Karpas-422 (cell line): ENCODE measurements at regions not wholly inside any gene's neighbourhood (a gene's known extent, or its start where the extent isn't known, plus 50 kb on each side); places are given as distances from the start of the nearest gene placed in this dataset.

Source experiments
- DNase-seq: peaks from one replicate; pipeline ENCODE4 v3.0.0-alpha.2; 2015
- H2AFZ ChIP-seq: fragments of 200-600 bp; sonication (generic); 2 replicates; pipeline ENCODE4 v1.6.1; 2014; ENCODE audit warnings: antibody characterized with exemption, low read length, mixed read lengths
- H3K27ac ChIP-seq: fragments of 200-600 bp; sonication (generic); 2 replicates; pipeline ENCODE4 v1.5.1; 2014; ENCODE audit warnings: mild to moderate bottlenecking, low read length, moderate library complexity
- H3K27me3 ChIP-seq: fragments of 200-600 bp; sonication (generic); 2 replicates; pipeline ENCODE4 v1.6.1; 2014; ENCODE audit warnings: low read length, mixed read lengths
- H3K36me3 ChIP-seq: fragments of 200-600 bp; sonication (generic); 2 replicates; pipeline ENCODE4 v1.6.1; 2014; ENCODE audit warnings: low read length, mixed read lengths; ENCODE audit not compliant: insufficient read depth
- H3K4me1 ChIP-seq: fragments of 200-600 bp; sonication (generic); 2 replicates; pipeline ENCODE4 v1.6.1; 2014; ENCODE audit warnings: mild to moderate bottlenecking, low read length, mixed read lengths
- H3K4me2 ChIP-seq: fragments of 200-600 bp; sonication (generic); 2 replicates; pipeline ENCODE4 v1.6.1; 2014; ENCODE audit warnings: low read length, low read depth, mild to moderate bottlenecking; ENCODE audit not compliant: poor library complexity, severe bottlenecking
- H3K4me3 ChIP-seq: fragments of 200-600 bp; sonication (generic); 2 replicates; pipeline ENCODE4 v1.5.1; 2014; ENCODE audit warnings: mild to moderate bottlenecking, antibody characterized with exemption, low read length, mixed read lengths
- H3K79me2 ChIP-seq: fragments of 200-600 bp; sonication (generic); 2 replicates; pipeline ENCODE4 v1.6.1; 2014; ENCODE audit warnings: mild to moderate bottlenecking, low read length, mixed read lengths
- H3K9ac ChIP-seq: fragments of 200-600 bp; sonication (generic); 2 replicates; pipeline ENCODE4 v1.6.0; 2014; ENCODE audit warnings: low read length
- H3K9me2 ChIP-seq: fragments of 200-600 bp; sonication (generic), shearing (Covaris generic); replicated peaks from 2 replicates; pipeline ENCODE4 v1.6.0; 2014; ENCODE audit warnings: mild to moderate bottlenecking, low read length, moderate library complexity; ENCODE audit not compliant: insufficient read depth
- H3K9me3 ChIP-seq: fragments of 300-700, 200-600 bp; sonication (generic); 2 replicates; pipeline ENCODE4 v1.6.1; 2014; ENCODE audit warnings: low read length, mixed read lengths
- H4K20me1 ChIP-seq: fragments of 200-600 bp; sonication (generic); 2 replicates; pipeline ENCODE4 v1.6.1; 2014; ENCODE audit warnings: mild to moderate bottlenecking, antibody characterized with exemption, low read length, low read depth; ENCODE audit not compliant: insufficient read depth

DNA sequence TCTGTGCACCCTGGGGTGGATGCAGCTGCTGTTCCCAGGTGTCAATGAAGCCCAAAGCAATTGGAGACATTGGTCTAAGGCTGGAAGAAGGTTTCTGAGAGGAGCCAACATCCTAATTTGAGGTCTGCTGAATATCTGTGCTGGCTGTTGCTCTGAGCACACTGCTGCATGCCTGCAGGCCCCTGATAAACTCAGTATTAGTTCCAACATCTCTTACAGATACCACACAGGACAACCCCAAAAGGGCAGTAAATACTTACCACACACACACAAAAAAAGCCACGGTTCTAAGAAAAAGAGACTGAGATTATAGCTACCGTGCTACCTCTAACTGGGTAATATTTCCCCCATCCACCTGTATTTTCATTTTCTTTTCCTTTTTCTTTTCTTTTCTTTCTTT lies 164.3 kb upstream of the SOX4 start:
- no peaks in the 10 kb centered on the region for H3K4me1 ChIP-seq
- no peak for DNase-seq
- no peak overlapping the region for H3K4me3 ChIP-seq
- no peaks in the 10 kb centered on the region for H3K27me3 ChIP-seq
- H4K20me1 ChIP-seq = no peaks in the 10 kb centered on the region
- H3K4me2 ChIP-seq = no peak overlapping the region
- H3K9ac ChIP-seq = no peak overlapping the region
- H3K27ac ChIP-seq = no peak overlapping the region
- no peak overlapping the region for H2AFZ ChIP-seq
- H3K9me3 ChIP-seq = no peaks in the 10 kb centered on the region
- no peaks in the 10 kb centered on the region for H3K36me3 ChIP-seq
- H3K9me2 ChIP-seq = no peaks in the 10 kb centered on the region
- H3K79me2 ChIP-seq = no peaks in the 10 kb centered on the region

DNA sequence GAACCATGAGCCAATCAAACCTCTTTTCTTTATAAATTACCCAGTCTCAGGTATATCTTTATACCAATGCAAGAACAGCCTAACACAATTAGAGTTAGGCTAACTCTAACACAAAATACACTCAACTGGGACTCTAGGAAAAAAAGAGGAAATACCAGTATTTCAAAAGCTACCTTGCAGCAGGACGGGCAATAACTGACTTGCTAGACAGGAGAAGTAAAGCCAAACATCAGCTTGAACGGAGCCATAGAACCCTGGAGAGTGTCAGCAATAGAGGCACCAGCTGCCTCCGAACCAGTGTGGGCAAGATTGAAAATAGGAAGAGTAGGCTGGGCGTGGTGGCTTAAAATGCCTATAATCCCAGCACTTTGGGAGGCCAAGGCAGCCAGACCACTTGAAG lies 162.0 kb upstream of the SOX4 start:
- no peaks in the 10 kb centered on the region for H3K27me3 ChIP-seq
- no peaks in the 10 kb centered on the region for H3K9me2 ChIP-seq
- no peak overlapping the region for H3K4me3 ChIP-seq
- H3K9me3 ChIP-seq = no peaks in the 10 kb centered on the region
- no peaks in the 10 kb centered on the region for H3K79me2 ChIP-seq
- no peak overlapping the region for H2AFZ ChIP-seq
- H4K20me1 ChIP-seq = no peaks in the 10 kb centered on the region
- no peaks in the 10 kb centered on the region for H3K4me1 ChIP-seq
- no peaks in the 10 kb centered on the region for H3K36me3 ChIP-seq
- no peak overlapping the region for H3K9ac ChIP-seq
- no peak for DNase-seq
- H3K4me2 ChIP-seq = no peak overlapping the region
- no peak overlapping the region for H3K27ac ChIP-seq

DNA sequence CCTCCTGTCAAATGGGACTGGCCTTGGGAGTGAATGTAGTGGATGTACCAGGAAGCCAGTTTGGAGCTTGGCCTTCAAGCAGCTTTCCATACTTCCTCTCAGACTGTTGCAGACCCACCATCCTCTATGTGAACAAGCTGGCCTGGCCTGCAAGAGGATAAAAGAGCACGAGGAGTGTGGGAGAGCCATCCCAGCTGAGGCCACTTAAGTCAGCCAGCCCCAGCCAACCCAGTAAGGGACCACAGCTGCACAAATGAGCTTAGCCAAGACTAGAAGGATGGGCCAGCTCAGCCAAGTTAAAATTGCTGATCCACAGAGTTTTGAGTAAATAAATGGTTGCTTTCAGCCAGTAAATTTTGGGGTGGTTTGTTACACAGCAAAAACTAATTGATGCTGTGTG lies 156.9 kb upstream of the SOX4 start:
- no peak overlapping the region for H3K4me3 ChIP-seq
- H3K9ac ChIP-seq = no peak overlapping the region
- no peaks in the 10 kb centered on the region for H3K27me3 ChIP-seq
- no peak overlapping the region for H3K4me2 ChIP-seq
- H3K4me1 ChIP-seq = peaks cover 13% of the 10 kb centered on the region
- no peaks in the 10 kb centered on the region for H3K9me2 ChIP-seq
- no peaks in the 10 kb centered on the region for H4K20me1 ChIP-seq
- H3K27ac ChIP-seq = no peak overlapping the region
- H3K79me2 ChIP-seq = no peaks in the 10 kb centered on the region
- H3K36me3 ChIP-seq = no peaks in the 10 kb centered on the region
- H3K9me3 ChIP-seq = no peaks in the 10 kb centered on the region
- no peak for DNase-seq
- no peak overlapping the region for H2AFZ ChIP-seq

DNA sequence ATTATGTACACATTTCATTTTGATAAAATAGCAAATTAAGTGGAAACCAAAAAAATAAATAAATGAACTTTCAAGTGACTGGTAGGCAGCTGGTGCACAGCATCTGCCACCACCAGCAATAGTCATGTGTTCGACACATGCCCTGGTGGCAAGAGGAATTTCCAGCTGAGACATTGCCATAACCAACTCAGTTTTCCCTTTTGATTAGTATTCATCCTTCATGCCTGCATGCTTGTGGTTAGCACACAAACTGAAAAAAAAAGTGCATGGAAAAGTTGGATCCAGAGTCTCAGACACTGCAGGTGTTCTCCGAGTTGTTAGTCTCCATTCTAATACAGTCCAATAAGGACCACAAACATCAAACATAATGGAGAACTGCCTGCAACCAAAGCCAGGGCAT lies 156.0 kb upstream of the SOX4 start:
- Histone ChIP-seq H3K27me3 (no peaks in the 10 kb centered on the region), H3K4me1 (peaks cover 13% of the 10 kb centered on the region), H3K9me2 (no peaks in the 10 kb centered on the region), H2AFZ (no peak overlapping the region), H3K9ac (no peak overlapping the region), H3K27ac (no peak overlapping the region), H3K4me2 (no peak overlapping the region), H3K9me3 (no peaks in the 10 kb centered on the region), H3K36me3 (no peaks in the 10 kb centered on the region), H3K4me3 (no peak overlapping the region), H4K20me1 (no peaks in the 10 kb centered on the region), H3K79me2 (no peaks in the 10 kb centered on the region)
- no peak for DNase-seq

DNA sequence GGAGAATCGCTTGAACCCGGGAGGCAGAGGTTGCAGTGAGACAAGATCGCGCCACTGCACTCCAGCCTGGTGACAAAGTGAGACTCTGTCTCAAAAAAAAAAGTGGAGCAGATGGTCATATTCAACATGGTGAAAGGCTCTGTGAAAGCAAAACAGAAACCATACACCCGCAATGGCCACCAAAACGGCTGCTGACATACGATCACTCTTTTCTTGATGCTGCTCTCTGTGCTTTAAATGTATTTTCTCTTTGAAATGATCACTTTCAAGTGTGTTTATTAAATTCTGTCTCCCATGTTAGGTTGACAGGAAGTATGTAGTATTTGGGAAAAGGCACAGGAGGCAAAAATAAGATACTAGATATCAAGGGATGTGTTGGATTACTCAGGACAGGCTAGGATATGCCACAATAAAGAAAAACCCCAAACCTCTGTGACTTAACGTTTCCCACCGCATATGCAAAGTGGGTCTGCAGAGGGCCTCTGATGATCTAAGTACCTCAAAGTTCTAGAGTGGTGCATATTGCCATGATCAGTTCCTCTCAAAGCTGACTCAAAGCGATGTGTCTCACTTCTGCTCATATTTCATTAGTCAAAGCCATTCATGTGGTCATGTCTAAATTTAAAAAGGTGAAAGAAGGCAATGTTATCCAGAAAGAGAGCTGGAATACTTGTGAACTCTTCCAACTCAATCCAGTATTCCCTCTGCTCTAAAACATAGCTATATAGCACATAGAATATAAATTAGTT lies 155.1 kb upstream of the SOX4 start:
- Histone ChIP-seq H4K20me1 (no peaks in the 10 kb centered on the region), H3K9me2 (no peaks in the 10 kb centered on the region), H2AFZ (no peak overlapping the region), H3K79me2 (no peaks in the 10 kb centered on the region), H3K36me3 (no peaks in the 10 kb centered on the region), H3K4me1 (peaks cover 13% of the 10 kb centered on the region), H3K27me3 (no peaks in the 10 kb centered on the region), H3K9ac (no peak overlapping the region), H3K9me3 (no peaks in the 10 kb centered on the region), H3K4me3 (no peak overlapping the region), H3K4me2 (peak overlapping the region; percentile 20), H3K27ac (no peak overlapping the region)
- peak; percentile 45 for DNase-seq

DNA sequence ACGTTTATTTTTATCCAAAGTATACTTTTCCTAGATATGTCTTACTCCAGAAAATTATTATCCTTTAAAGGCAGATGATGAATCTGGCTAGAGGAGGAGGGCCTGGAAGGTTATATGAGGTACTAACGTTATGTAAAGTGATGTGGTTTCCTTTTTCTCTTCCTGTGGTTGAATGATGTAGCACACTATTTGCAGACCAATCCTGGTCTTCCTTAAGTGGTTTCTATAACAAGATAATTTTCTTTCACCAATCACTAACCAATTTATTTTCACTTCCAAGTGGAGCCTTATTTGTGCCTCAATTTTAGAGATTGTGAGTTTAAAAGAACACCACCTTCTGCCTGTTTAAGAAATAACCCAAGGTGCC lies 154.6 kb upstream of the SOX4 start:
- H3K4me1 ChIP-seq = peaks cover 13% of the 10 kb centered on the region
- no peaks in the 10 kb centered on the region for H4K20me1 ChIP-seq
- peak overlapping the region; percentile 20 for H3K4me2 ChIP-seq
- H3K36me3 ChIP-seq = no peaks in the 10 kb centered on the region
- no peak for DNase-seq
- no peak overlapping the region for H3K27ac ChIP-seq
- no peaks in the 10 kb centered on the region for H3K9me2 ChIP-seq
- no peak overlapping the region for H2AFZ ChIP-seq
- H3K9me3 ChIP-seq = no peaks in the 10 kb centered on the region
- no peaks in the 10 kb centered on the region for H3K27me3 ChIP-seq
- no peaks in the 10 kb centered on the region for H3K79me2 ChIP-seq
- H3K9ac ChIP-seq = no peak overlapping the region
- H3K4me3 ChIP-seq = no peak overlapping the region

DNA sequence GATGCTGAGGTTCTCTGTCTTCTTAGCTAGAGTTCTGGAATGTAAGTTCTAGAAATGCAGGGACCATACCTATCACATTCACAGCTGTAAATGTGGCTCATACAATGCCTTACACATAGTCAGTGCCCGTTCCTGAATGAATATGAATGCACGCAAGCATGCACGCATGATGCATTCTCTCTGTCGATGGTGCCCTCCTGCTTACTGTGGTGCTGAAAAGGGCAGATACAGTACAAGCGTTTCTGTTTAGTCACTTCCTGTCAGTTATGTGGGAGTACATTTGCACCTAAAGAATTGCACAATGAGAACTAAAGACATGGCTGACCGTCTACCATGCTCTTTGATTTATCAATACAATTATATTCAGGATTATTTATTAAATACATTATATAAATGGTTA lies 152.2 kb upstream of the SOX4 start:
- Histone ChIP-seq H2AFZ (no peak overlapping the region), H3K27me3 (no peaks in the 10 kb centered on the region), H3K9me2 (no peaks in the 10 kb centered on the region), H4K20me1 (no peaks in the 10 kb centered on the region), H3K4me2 (no peak overlapping the region), H3K4me3 (no peak overlapping the region), H3K4me1 (peaks cover 13% of the 10 kb centered on the region), H3K36me3 (no peaks in the 10 kb centered on the region), H3K9ac (no peak overlapping the region), H3K27ac (no peak overlapping the region), H3K79me2 (no peaks in the 10 kb centered on the region), H3K9me3 (no peaks in the 10 kb centered on the region)
- DNase-seq = no peak

DNA sequence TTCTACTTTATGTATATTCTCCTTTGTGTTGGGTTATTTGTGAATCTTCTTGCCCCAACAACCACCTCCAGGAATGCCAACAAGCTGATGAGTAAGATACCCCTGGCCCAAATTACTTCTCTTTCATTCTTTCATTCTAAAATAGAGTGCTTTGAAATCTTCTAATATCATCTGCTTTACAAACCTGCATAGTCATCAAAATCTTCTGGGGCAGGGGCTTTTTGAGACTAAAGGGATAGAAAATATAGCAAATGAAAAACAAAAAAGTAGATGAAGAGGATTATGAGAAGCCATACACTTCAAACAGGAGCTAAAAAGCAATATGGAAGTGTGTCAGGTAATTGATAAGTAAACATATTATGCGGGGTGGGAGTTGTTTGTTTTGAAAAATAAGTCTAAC lies 150.7 kb upstream of the SOX4 start:
- Histone ChIP-seq H3K9ac (no peak overlapping the region), H3K27ac (no peak overlapping the region), H3K9me2 (no peaks in the 10 kb centered on the region), H3K4me3 (no peak overlapping the region), H3K4me1 (peaks cover 13% of the 10 kb centered on the region), H3K27me3 (no peaks in the 10 kb centered on the region), H3K9me3 (no peaks in the 10 kb centered on the region), H3K4me2 (no peak overlapping the region), H4K20me1 (no peaks in the 10 kb centered on the region), H3K36me3 (no peaks in the 10 kb centered on the region), H3K79me2 (no peaks in the 10 kb centered on the region), H2AFZ (no peak overlapping the region)
- no peak for DNase-seq
